H9 (cell line): ENCODE measurements at regions not wholly inside any gene's neighbourhood (a gene's known extent, or its start where the extent isn't known, plus 50 kb on each side); places are given as distances from the start of the nearest gene placed in this dataset.

Experiments used
- DNase-seq: peaks from one replicate; pipeline ENCODE4 v3.0.0-alpha.2; 2017
- H2AFZ ChIP-seq: one replicate; pipeline ENCODE4 v1.6.1; 2013; ENCODE audit warnings: mild to moderate bottlenecking, low read length, control low read depth, moderate library complexity
- H2AK5ac ChIP-seq: 2 replicates; pipeline ENCODE4 v1.6.1; 2013; ENCODE audit warnings: low read length, control low read depth, mixed read lengths; ENCODE audit not compliant: insufficient read length
- H2BK120ac ChIP-seq: one replicate; pipeline ENCODE4 v1.6.1; 2013; ENCODE audit warnings: low read depth, mild to moderate bottlenecking, low read length, control low read depth, inconsistent platforms; ENCODE audit not compliant: poor library complexity, severe bottlenecking
- H2BK12ac ChIP-seq: 2 replicates; pipeline ENCODE4 v1.6.1; 2013; ENCODE audit warnings: low read length, control low read depth, mixed read lengths, low read depth; ENCODE audit not compliant: insufficient read length
- H2BK15ac ChIP-seq: 2 replicates; pipeline ENCODE4 v1.6.1; 2013; ENCODE audit warnings: low read depth, low read length, control low read depth
- H2BK20ac ChIP-seq: one replicate; pipeline ENCODE4 v1.6.1; 2013; ENCODE audit warnings: low read depth, mild to moderate bottlenecking, low read length, control low read depth, inconsistent platforms; ENCODE audit not compliant: poor library complexity, severe bottlenecking
- H2BK5ac ChIP-seq: 2 replicates; pipeline ENCODE4 v1.6.1; 2013; ENCODE audit warnings: low read length, control low read depth, mixed read lengths; ENCODE audit not compliant: insufficient read length
- H3K14ac ChIP-seq: 2 replicates; pipeline ENCODE4 v1.6.1; 2013; ENCODE audit warnings: low read length, control low read depth; ENCODE audit not compliant: insufficient read depth
- H3K18ac ChIP-seq: 2 replicates; pipeline ENCODE4 v1.6.1; 2013; ENCODE audit warnings: low read depth, mild to moderate bottlenecking, mixed read lengths, low read length, control low read depth; ENCODE audit not compliant: insufficient read length
- H3K23ac ChIP-seq: 2 replicates; pipeline ENCODE4 v1.6.1; 2013; ENCODE audit warnings: low read length, control low read depth, mixed read lengths, low read depth; ENCODE audit not compliant: insufficient read length
- H3K23me2 ChIP-seq: 2 replicates; pipeline ENCODE4 v1.6.1; 2013; ENCODE audit warnings: low read depth, mild to moderate bottlenecking, mixed read lengths, low read length, control low read depth; ENCODE audit not compliant: insufficient read length, poor library complexity, severe bottlenecking
- H3K27ac ChIP-seq: 2 replicates; pipeline ENCODE4 v1.5.1; 2013; ENCODE audit warnings: low read length, control low read depth, mixed read lengths, low read depth; ENCODE audit not compliant: insufficient read length
- H3K27me3 ChIP-seq: 2 replicates; pipeline ENCODE4 v1.6.1; 2013; ENCODE audit warnings: low read length, control low read depth, inconsistent platforms; ENCODE audit not compliant: insufficient read depth
- H3K4ac ChIP-seq: 2 replicates; pipeline ENCODE4 v1.6.1; 2013; ENCODE audit warnings: low read depth, mild to moderate bottlenecking, control low read depth, inconsistent platforms, low read length, moderate library complexity
- H3K4me1 ChIP-seq: 2 replicates; pipeline ENCODE4 v1.6.1; 2013; ENCODE audit warnings: low read length, control low read depth, inconsistent platforms; ENCODE audit not compliant: insufficient read depth
- H3K4me2 ChIP-seq: 2 replicates; pipeline ENCODE4 v1.6.1; 2013; ENCODE audit warnings: low read length, control low read depth, mixed read lengths; ENCODE audit not compliant: insufficient read length, insufficient read depth
- H3K56ac ChIP-seq: 2 replicates; pipeline ENCODE4 v1.6.1; 2013; ENCODE audit warnings: low read depth, mild to moderate bottlenecking, mixed read lengths, low read length, control low read depth; ENCODE audit not compliant: insufficient read length
- H3K79me1 ChIP-seq: 2 replicates; pipeline ENCODE4 v1.6.1; 2013; ENCODE audit warnings: low read depth, mild to moderate bottlenecking, moderate library complexity, low read length, control low read depth, inconsistent platforms; ENCODE audit not compliant: insufficient read depth, poor library complexity, severe bottlenecking
- H3K79me2 ChIP-seq: 2 replicates; pipeline ENCODE4 v1.6.1; 2013; ENCODE audit warnings: low read length, control low read depth, inconsistent platforms; ENCODE audit not compliant: insufficient read depth
- H3K9ac ChIP-seq: 2 replicates; pipeline ENCODE4 v1.6.1; 2013; ENCODE audit warnings: low read length, control low read depth, mixed read lengths; ENCODE audit not compliant: insufficient read length; ENCODE audit errors: extremely low read depth
- H3K9me3 ChIP-seq: one replicate; pipeline ENCODE4 v1.6.1; 2013; ENCODE audit warnings: low read depth, low read length, inconsistent platforms; ENCODE audit not compliant: control insufficient read depth
- H3T11ph ChIP-seq: one replicate; pipeline ENCODE4 v1.6.1; 2013; ENCODE audit warnings: mild to moderate bottlenecking, low read length, control low read depth, inconsistent platforms
- H4K20me1 ChIP-seq: one replicate; pipeline ENCODE4 v1.6.1; 2013; ENCODE audit not compliant: control insufficient read depth, insufficient read length, insufficient read depth
- H4K5ac ChIP-seq: 2 replicates; pipeline ENCODE4 v1.6.1; 2013; ENCODE audit warnings: low read depth, mild to moderate bottlenecking, mixed read lengths, low read length, control low read depth; ENCODE audit not compliant: insufficient read length
- H4K8ac ChIP-seq: replicated peaks from 2 replicates; pipeline ENCODE4 v1.6.1; 2013; ENCODE audit warnings: low read length, control low read depth, mixed read lengths, low read depth; ENCODE audit not compliant: insufficient read length
- H4K91ac ChIP-seq: 2 replicates; pipeline ENCODE4 v1.6.1; 2013; ENCODE audit warnings: low read depth, mild to moderate bottlenecking, moderate library complexity, mixed read lengths, low read length, control low read depth; ENCODE audit not compliant: insufficient read length
- H3K27ac Mint-ChIP-seq, 3 experiments: 2 replicates in 2 of 3; 3 replicates in 1 of 3; pipeline ENCODE4 v1.8.0; 2020 to 2021; ENCODE audit warnings: mixed read lengths in 3 of 3, mild to moderate bottlenecking in 1 of 3, moderate library complexity in 1 of 3
- H3K27me3 Mint-ChIP-seq: 2 replicates; pipeline ENCODE4 v1.8.0; 2021; ENCODE audit warnings: low read depth, mild to moderate bottlenecking, moderate library complexity, mixed read lengths
- H3K36me3 Mint-ChIP-seq, 3 experiments: 2 replicates in 2 of 3; 3 replicates in 1 of 3; pipeline ENCODE4 v1.8.0; 2020 to 2021; ENCODE audit warnings: low read depth in 3 of 3, mixed read lengths in 3 of 3; ENCODE audit not compliant: insufficient read depth in 1 of 3
- H3K4me1 Mint-ChIP-seq, 2 experiments: 2 replicates each; pipeline ENCODE4 v1.8.0; 2020; ENCODE audit warnings: mixed read lengths in 2 of 2
- H3K4me3 Mint-ChIP-seq, 2 experiments: 2 replicates in 1 of 2; 3 replicates in 1 of 2; pipeline ENCODE4 v1.8.0; 2020 to 2021; ENCODE audit warnings: mild to moderate bottlenecking in 2 of 2, mixed read lengths in 2 of 2, moderate library complexity in 1 of 2
- H3K9me3 Mint-ChIP-seq, 2 experiments: 2 replicates in 1 of 2; 3 replicates in 1 of 2; pipeline ENCODE4 v1.8.0; 2020; ENCODE audit warnings: mild to moderate bottlenecking in 2 of 2, mixed read lengths in 2 of 2, moderate library complexity in 1 of 2
- WGBS: extraction: QIAGEN DNeasy Blood & Tissue Kit; methylation state at CpG from one replicate; pipeline ENCODE4 v1.1.7; 2013; ENCODE audit warnings: missing lambda C conversion rate, low lambda C conversion rate, mixed read lengths; ENCODE audit not compliant: insufficient read length; ENCODE audit errors: extremely low coverage; 5-methylcytosine and 5-hydroxymethylcytosine counted together
- TF ChIP-seq, protein P1 (sequence below): fragments of 200-600 bp; sonication (generic); conservative IDR thresholded peaks from 3 replicates; pipeline ENCODE4 v1.8.0; 2021; ENCODE audit warnings: antibody characterized with exemption, mild to moderate bottlenecking

DNA sequence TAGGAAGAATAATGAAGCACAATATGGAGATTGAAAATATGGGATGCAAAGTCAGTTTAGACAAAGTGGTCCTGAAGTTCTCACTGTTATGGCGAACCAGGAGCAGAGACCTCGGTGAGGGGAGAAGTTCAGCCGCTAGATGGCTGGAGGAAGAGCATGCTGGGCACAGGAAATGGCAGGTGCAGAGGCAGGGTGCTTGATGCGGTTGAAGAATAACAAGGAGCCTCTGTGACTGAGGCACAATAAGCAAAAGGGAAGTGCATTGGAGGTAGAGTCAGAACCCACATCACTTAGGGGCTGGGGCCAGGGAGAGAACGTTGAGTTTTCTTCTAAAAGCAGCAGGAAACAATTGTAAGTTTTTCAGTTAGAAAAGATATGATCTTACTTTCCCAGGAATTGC is 1725.2 kb downstream of the EFNB2 start:
- H3K4me3 Mint-ChIP-seq: no peak overlapping the region

More for the DNA sequence above, 1725.2 kb downstream of the EFNB2 start:
- no peak overlapping the region for H4K91ac ChIP-seq
- no peak overlapping the region for H4K5ac ChIP-seq
- Mint-ChIP-seq H3K4me1 (peaks cover 4 to 8% of the 10 kb centered on the region in 2 experiments), H3K9me3 (no peaks in the 10 kb centered on the region), H3K27me3 (no peaks in the 10 kb centered on the region), H3K36me3 (peaks cover 0 to 4% (median 0%) of the 10 kb centered on the region in 3 experiments; a peak in 2 of 7 replicates), H3K27ac (no peak overlapping the region)
- no peak overlapping the region for H4K8ac ChIP-seq
- no peak overlapping the region for H2BK15ac ChIP-seq
- no peak overlapping the region for H3K9ac ChIP-seq
- no peak overlapping the region for H3K23ac ChIP-seq
- no peak overlapping the region for H3K4me2 ChIP-seq
- H2BK20ac ChIP-seq: no peak overlapping the region
- H3K27ac ChIP-seq: no peak overlapping the region
- H3K23me2 ChIP-seq: no peaks in the 10 kb centered on the region
- no peaks in the 10 kb centered on the region for H3K79me2 ChIP-seq
- no peak overlapping the region for H2BK12ac ChIP-seq
- TF ChIP-seq, protein P1, sequence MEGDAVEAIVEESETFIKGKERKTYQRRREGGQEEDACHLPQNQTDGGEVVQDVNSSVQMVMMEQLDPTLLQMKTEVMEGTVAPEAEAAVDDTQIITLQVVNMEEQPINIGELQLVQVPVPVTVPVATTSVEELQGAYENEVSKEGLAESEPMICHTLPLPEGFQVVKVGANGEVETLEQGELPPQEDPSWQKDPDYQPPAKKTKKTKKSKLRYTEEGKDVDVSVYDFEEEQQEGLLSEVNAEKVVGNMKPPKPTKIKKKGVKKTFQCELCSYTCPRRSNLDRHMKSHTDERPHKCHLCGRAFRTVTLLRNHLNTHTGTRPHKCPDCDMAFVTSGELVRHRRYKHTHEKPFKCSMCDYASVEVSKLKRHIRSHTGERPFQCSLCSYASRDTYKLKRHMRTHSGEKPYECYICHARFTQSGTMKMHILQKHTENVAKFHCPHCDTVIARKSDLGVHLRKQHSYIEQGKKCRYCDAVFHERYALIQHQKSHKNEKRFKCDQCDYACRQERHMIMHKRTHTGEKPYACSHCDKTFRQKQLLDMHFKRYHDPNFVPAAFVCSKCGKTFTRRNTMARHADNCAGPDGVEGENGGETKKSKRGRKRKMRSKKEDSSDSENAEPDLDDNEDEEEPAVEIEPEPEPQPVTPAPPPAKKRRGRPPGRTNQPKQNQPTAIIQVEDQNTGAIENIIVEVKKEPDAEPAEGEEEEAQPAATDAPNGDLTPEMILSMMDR: no peak
- H3K4ac ChIP-seq: no peak overlapping the region
- H2BK120ac ChIP-seq: no peak overlapping the region
- no peaks in the 10 kb centered on the region for H3K9me3 ChIP-seq
- no peak overlapping the region for H3K56ac ChIP-seq
- H3K79me1 ChIP-seq: no peaks in the 10 kb centered on the region
- no peaks in the 10 kb centered on the region for H3K27me3 ChIP-seq
- no peak overlapping the region for H2AFZ ChIP-seq
- no peak overlapping the region for H3T11ph ChIP-seq
- H2AK5ac ChIP-seq: no peak overlapping the region
- no peak overlapping the region for H2BK5ac ChIP-seq
- DNase-seq: no peak
- H3K4me1 ChIP-seq: no peaks in the 10 kb centered on the region
- no CpG with 5 or more reads among the region's 5 CpGs for WGBS
- no peak overlapping the region for H3K18ac ChIP-seq
- no peak overlapping the region for H3K14ac ChIP-seq
- no peaks in the 10 kb centered on the region for H4K20me1 ChIP-seq
